HG03565 (cell line): ENCODE measurements at regions not wholly inside any gene's neighbourhood (a gene's known extent, or its start where the extent isn't known, plus 50 kb on each side); places are given as distances from the start of the nearest gene placed in this dataset.
A peak's percentile ranks its signal among the peaks of the same experiment; 100 is the strongest.

Experiments
- ATAC-seq: cut with Tn5 transposase; IDR thresholded peaks from one replicate; pipeline ENCODE4 v1.9.1; 2021; ENCODE audit warnings: mild to moderate bottlenecking, moderate library complexity; ENCODE audit not compliant: unreplicated experiment

GRCh38 chr12:66848967-66849366 is 170.1 kb upstream of the GRIP1 start:
- ATAC-seq = no peak

GRCh38 chr12:66851134-66851533 is 172.3 kb upstream of the GRIP1 start:
- no peak for ATAC-seq

DNA sequence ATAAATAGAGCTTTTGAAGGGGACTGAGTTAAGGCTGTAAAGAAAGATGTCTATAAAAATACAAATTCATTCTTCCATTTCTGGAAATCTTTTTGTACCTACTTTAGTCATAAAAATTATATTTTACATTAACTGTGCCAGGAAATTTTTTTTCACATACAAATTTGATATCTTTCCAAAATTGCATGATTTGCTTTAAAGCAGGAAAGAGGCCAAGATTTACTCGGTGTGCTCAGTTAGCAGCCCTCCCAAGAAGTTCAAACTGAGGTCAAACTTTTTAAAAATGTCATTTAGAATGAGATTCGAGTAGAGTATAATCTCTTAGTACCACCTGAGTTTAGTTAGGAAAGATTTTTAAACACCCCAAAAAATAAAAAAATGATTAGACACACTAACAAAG is 173.2 kb upstream of the GRIP1 start:
- no peak for ATAC-seq

DNA sequence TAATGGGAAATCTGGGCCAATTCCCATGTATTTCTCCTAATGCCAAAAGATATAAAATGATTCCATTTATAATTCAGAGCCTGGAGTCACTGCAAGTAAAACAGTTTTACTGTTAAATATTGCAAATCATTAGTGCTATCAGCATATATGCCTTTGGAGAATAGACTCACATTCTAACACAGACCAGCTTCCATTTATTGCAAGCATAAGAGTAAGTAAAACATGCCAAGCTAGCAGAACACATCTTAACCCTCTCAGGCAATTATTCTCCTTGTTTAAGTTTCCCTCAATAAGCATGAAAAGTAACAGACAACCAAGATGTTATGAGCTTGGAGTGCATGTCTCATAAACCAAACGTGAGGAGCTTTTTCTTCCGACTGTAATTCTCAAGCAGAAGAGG is 173.9 kb upstream of the GRIP1 start:
- ATAC-seq = no peak

- no peak for ATAC-seq
These were observed 181.0 kb upstream of the GRIP1 start for GRCh38 chr12:66859751-66860440.

GRCh38 chr12:66860752-66861750 is 182.2 kb upstream of the GRIP1 start:
- ATAC-seq = peak; percentile 63

DNA sequence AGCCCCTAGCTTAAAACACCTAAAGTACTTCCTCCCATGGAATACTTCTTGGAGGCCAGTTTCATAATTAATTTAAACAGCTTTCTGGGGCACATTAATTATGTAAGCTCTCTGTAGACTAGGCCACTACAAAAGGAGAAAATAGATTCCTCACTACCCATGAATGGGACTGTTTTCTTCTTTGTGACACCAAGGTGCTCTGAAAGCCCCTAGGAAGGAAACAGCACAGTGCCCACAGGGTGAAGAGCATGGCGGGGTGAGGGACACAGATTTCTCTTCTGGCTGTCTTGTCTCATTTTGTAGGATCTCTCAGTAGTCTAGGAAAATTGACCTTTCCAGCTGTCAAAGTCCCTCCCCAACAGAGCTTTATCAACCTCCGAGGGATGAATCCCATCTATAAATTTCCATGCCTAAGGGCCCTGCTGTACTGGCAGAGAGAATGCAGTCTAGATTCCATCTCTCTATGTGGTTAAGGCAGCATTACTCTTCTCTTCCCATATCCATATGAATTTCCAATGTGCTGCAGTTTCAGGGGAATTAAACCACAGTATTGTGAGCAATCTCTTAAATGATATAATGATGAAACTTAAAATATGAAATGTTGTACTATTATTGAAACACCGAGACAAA is 183.6 kb upstream of the GRIP1 start:
- ATAC-seq = no peak

DNA sequence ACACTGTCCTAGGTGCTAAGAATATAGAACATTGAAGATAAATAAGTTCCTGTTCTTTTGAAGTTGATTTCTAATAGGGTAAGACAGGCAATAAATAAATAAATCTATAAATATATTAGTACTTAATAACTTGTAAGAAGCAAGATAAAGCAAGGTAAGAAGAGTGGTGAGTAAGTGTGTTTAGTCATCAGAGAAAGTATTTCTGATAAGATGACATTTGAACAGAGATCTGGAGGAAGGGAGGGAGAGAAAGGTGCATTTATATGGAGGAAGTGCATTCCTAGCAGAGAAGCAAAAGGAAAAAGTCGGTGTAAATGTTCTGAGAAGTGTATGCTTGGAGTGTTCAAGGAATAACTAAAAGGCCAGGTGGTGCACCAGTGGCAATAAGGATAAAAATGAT is 184.4 kb upstream of the GRIP1 start:
- no peak for ATAC-seq

- no peak for ATAC-seq
These were observed 199.0 kb upstream of the GRIP1 start for GRCh38 chr12:66877925-66878324.

- no peak for ATAC-seq
These were observed 200.5 kb upstream of the GRIP1 start for GRCh38 chr12:66879409-66879808.

- no peak for ATAC-seq
These were observed 202.5 kb upstream of the GRIP1 start for GRCh38 chr12:66881386-66881785.

DNA sequence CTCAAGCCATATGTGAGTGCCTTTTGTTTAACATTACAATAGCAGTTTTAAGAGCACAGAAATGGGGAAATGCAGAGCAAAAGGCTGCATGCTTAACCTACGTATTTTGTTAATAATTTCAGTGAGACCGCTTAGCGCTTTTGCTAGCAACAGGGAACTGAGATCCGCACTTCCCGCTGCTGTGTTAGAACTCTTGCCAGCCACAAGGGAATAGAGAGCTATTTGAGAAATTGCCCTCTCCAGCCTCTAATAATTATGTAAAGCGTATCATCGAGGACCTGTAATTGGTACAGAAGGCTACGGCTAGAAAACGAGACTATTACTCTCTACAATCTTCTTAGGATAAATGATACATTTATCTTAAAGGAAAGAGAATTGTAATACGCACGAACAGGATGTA is 205.2 kb upstream of the GRIP1 start:
- ATAC-seq = no peak

DNA sequence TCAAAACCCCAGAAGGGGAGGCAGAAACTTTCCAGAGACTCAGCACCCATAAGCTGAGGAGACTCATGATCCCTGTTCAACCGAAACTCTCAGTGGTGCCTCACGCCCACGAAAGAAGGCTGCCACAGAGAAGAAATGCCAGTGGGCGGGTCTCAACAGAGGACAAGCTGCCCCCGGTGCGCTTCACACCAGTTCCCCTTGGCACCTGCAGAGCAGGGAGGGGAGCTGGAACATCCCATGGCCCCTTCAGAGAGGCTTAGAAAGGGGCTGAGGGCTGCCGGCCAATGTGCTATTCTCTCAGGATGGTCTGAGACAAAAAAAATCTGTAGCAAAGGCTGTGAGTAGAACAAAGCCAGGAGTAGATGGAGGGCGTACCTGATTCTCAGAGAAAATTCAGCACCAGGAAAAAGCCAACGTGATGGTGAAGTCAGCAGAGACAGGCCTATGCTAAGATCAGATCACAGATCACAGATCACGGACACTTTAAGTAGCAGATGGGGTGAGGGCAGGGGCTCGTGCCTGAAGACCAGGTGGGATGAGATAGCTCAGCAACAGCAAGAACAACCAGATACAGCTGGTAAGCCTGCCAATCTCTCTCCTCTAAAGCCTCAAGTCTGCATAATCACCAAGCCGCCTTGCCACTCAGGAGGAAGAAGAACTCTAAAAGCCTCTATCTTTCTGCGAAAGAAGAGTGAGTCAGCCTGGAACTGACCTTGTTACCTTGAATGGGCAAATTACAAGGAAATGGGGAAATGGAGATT is 206.4 kb upstream of the GRIP1 start:
- ATAC-seq = no peak

GRCh38 chr12:66896797-66897196 is 217.9 kb upstream of the GRIP1 start:
- ATAC-seq = no peak

DNA sequence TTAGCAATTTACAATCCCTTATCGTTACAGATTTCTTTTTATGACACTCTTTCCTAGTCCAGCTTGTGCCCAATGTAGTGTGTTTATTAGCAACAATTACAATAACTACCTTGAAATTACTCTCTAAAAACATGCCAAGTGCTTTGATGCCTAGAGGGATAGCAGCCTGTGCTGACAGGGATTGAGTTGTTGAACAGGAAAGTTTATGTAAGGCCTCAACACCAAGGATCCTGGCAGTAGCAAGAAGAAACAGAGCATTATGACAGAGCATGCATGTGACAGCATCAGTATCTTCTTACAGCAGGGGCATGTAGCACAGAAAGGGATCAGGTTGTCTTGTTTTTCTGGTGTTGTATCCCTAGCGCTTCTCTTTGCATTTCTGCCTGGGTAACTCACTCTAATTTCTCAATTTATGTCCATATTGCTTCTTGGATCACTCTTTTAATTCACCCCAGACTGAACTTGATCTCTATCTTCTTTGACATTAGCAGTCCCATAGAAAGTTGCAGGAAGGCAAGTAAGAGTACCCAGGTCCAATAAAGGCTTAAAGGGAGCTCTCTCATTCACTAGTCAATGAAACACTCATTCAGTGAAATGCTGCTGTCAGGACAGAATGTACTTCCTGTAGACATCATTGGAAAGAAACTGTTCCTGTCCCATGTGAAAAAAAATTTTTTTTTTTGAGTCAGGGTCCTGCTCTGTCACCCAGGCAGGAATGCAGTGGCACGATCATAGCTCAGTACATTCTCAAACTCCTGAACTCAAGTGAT is 220.0 kb upstream of the GRIP1 start:
- no peak for ATAC-seq

GRCh38 chr12:66899588-66899987 is 220.7 kb upstream of the GRIP1 start:
- ATAC-seq = no peak

DNA sequence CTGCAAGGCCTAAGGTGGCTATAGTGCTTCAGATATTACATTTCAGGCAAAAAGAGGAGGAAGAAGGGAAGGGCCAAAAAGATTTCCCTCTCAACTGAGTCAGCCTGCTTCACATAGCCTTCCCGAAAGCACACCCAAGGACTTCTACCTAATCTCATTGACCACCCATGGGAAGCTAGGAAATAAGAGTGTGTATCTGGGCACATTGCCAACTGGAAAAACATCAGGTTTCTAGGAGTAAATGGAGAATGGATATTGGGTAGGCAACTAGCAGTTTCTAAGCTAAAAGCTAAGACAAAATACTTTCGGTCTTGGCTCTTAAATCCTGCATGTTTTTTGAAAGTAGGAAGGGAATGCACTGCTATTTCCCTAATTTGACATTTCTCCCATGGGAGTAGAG is 221.7 kb upstream of the GRIP1 start:
- ATAC-seq = no peak

DNA sequence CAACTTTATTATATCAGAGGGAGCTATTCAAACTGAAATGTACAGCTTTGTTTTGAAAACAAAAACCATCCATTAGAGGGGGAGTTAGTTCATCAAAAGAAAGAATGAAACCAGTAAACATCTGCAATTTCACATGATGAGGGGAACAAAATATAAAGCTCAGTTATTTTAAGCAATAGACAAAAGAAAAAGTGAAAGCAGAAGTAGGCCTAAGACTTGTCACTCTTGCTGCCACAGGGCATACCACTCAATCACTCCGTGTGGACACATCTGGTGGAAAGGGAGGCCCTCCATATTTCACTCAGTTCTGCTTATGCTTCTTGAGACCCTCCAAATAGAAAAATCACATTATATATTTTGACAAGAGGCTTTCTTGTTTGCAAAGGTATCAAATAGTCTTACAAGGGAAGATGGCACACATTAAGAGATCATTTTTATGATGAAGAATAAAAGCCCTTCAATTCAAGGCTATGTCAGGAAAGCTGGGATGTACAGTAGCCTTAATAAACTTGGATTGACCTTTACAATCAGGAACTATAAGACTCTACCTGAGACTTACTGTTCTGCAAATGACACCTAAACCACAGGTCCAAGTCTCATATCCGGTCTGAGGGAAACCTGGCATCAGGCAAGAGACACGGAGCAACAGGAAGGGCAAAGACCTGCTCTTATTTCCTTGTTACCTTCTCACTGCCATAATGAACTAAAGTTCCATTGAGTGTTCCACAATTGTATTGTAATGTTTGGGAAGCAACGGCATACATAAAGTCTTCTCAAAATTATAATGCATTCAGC is 222.5 kb upstream of the GRIP1 start:
- ATAC-seq = peak; percentile 96

DNA sequence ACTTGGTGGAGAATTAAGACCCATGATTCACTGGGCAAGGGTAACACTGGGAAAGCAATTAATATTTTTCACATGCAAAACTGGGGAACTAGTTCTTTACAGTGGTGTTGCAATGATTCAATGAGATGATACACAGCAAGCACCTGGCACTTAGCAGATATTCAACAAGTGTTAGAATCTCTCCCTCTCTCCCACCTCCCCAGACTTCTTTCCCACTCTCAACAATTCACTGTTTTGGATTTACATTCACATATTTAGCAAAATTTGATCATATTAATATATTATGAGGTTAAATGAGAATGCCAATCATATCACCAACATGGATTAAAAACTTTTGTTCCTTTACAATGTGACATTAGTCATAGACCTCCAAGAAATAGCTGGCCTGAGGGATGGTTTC is 223.1 kb upstream of the GRIP1 start:
- no peak for ATAC-seq
